H9 (cell line): ENCODE measurements at regions not wholly inside any gene's neighbourhood (a gene's known extent, or its start where the extent isn't known, plus 50 kb on each side); places are given as distances from the start of the nearest gene placed in this dataset.

ENCODE experiments used
- DNase-seq: peaks from one replicate; pipeline ENCODE4 v3.0.0-alpha.2; 2017
- H2AFZ ChIP-seq: one replicate; pipeline ENCODE4 v1.6.1; 2013; ENCODE audit warnings: mild to moderate bottlenecking, low read length, control low read depth, moderate library complexity
- H2AK5ac ChIP-seq: 2 replicates; pipeline ENCODE4 v1.6.1; 2013; ENCODE audit warnings: low read length, control low read depth, mixed read lengths; ENCODE audit not compliant: insufficient read length
- H2BK120ac ChIP-seq: one replicate; pipeline ENCODE4 v1.6.1; 2013; ENCODE audit warnings: low read depth, mild to moderate bottlenecking, low read length, control low read depth, inconsistent platforms; ENCODE audit not compliant: poor library complexity, severe bottlenecking
- H2BK12ac ChIP-seq: 2 replicates; pipeline ENCODE4 v1.6.1; 2013; ENCODE audit warnings: low read length, control low read depth, mixed read lengths, low read depth; ENCODE audit not compliant: insufficient read length
- H2BK15ac ChIP-seq: 2 replicates; pipeline ENCODE4 v1.6.1; 2013; ENCODE audit warnings: low read depth, low read length, control low read depth
- H2BK20ac ChIP-seq: one replicate; pipeline ENCODE4 v1.6.1; 2013; ENCODE audit warnings: low read depth, mild to moderate bottlenecking, low read length, control low read depth, inconsistent platforms; ENCODE audit not compliant: poor library complexity, severe bottlenecking
- H2BK5ac ChIP-seq: 2 replicates; pipeline ENCODE4 v1.6.1; 2013; ENCODE audit warnings: low read length, control low read depth, mixed read lengths; ENCODE audit not compliant: insufficient read length
- H3K14ac ChIP-seq: 2 replicates; pipeline ENCODE4 v1.6.1; 2013; ENCODE audit warnings: low read length, control low read depth; ENCODE audit not compliant: insufficient read depth
- H3K18ac ChIP-seq: 2 replicates; pipeline ENCODE4 v1.6.1; 2013; ENCODE audit warnings: low read depth, mild to moderate bottlenecking, mixed read lengths, low read length, control low read depth; ENCODE audit not compliant: insufficient read length
- H3K23ac ChIP-seq: 2 replicates; pipeline ENCODE4 v1.6.1; 2013; ENCODE audit warnings: low read length, control low read depth, mixed read lengths, low read depth; ENCODE audit not compliant: insufficient read length
- H3K23me2 ChIP-seq: 2 replicates; pipeline ENCODE4 v1.6.1; 2013; ENCODE audit warnings: low read depth, mild to moderate bottlenecking, mixed read lengths, low read length, control low read depth; ENCODE audit not compliant: insufficient read length, poor library complexity, severe bottlenecking
- H3K27ac ChIP-seq: 2 replicates; pipeline ENCODE4 v1.5.1; 2013; ENCODE audit warnings: low read length, control low read depth, mixed read lengths, low read depth; ENCODE audit not compliant: insufficient read length
- H3K27me3 ChIP-seq: 2 replicates; pipeline ENCODE4 v1.6.1; 2013; ENCODE audit warnings: low read length, control low read depth, inconsistent platforms; ENCODE audit not compliant: insufficient read depth
- H3K4ac ChIP-seq: 2 replicates; pipeline ENCODE4 v1.6.1; 2013; ENCODE audit warnings: low read depth, mild to moderate bottlenecking, control low read depth, inconsistent platforms, low read length, moderate library complexity
- H3K4me1 ChIP-seq: 2 replicates; pipeline ENCODE4 v1.6.1; 2013; ENCODE audit warnings: low read length, control low read depth, inconsistent platforms; ENCODE audit not compliant: insufficient read depth
- H3K4me2 ChIP-seq: 2 replicates; pipeline ENCODE4 v1.6.1; 2013; ENCODE audit warnings: low read length, control low read depth, mixed read lengths; ENCODE audit not compliant: insufficient read length, insufficient read depth
- H3K56ac ChIP-seq: 2 replicates; pipeline ENCODE4 v1.6.1; 2013; ENCODE audit warnings: low read depth, mild to moderate bottlenecking, mixed read lengths, low read length, control low read depth; ENCODE audit not compliant: insufficient read length
- H3K79me1 ChIP-seq: 2 replicates; pipeline ENCODE4 v1.6.1; 2013; ENCODE audit warnings: low read depth, mild to moderate bottlenecking, moderate library complexity, low read length, control low read depth, inconsistent platforms; ENCODE audit not compliant: insufficient read depth, poor library complexity, severe bottlenecking
- H3K79me2 ChIP-seq: 2 replicates; pipeline ENCODE4 v1.6.1; 2013; ENCODE audit warnings: low read length, control low read depth, inconsistent platforms; ENCODE audit not compliant: insufficient read depth
- H3K9ac ChIP-seq: 2 replicates; pipeline ENCODE4 v1.6.1; 2013; ENCODE audit warnings: low read length, control low read depth, mixed read lengths; ENCODE audit not compliant: insufficient read length; ENCODE audit errors: extremely low read depth
- H3K9me3 ChIP-seq: one replicate; pipeline ENCODE4 v1.6.1; 2013; ENCODE audit warnings: low read depth, low read length, inconsistent platforms; ENCODE audit not compliant: control insufficient read depth
- H3T11ph ChIP-seq: one replicate; pipeline ENCODE4 v1.6.1; 2013; ENCODE audit warnings: mild to moderate bottlenecking, low read length, control low read depth, inconsistent platforms
- H4K20me1 ChIP-seq: one replicate; pipeline ENCODE4 v1.6.1; 2013; ENCODE audit not compliant: control insufficient read depth, insufficient read length, insufficient read depth
- H4K5ac ChIP-seq: 2 replicates; pipeline ENCODE4 v1.6.1; 2013; ENCODE audit warnings: low read depth, mild to moderate bottlenecking, mixed read lengths, low read length, control low read depth; ENCODE audit not compliant: insufficient read length
- H4K8ac ChIP-seq: replicated peaks from 2 replicates; pipeline ENCODE4 v1.6.1; 2013; ENCODE audit warnings: low read length, control low read depth, mixed read lengths, low read depth; ENCODE audit not compliant: insufficient read length
- H4K91ac ChIP-seq: 2 replicates; pipeline ENCODE4 v1.6.1; 2013; ENCODE audit warnings: low read depth, mild to moderate bottlenecking, moderate library complexity, mixed read lengths, low read length, control low read depth; ENCODE audit not compliant: insufficient read length
- H3K27ac Mint-ChIP-seq, 3 experiments: 2 replicates in 2 of 3; 3 replicates in 1 of 3; pipeline ENCODE4 v1.8.0; 2020 to 2021; ENCODE audit warnings: mixed read lengths in 3 of 3, mild to moderate bottlenecking in 1 of 3, moderate library complexity in 1 of 3
- H3K27me3 Mint-ChIP-seq: 2 replicates; pipeline ENCODE4 v1.8.0; 2021; ENCODE audit warnings: low read depth, mild to moderate bottlenecking, moderate library complexity, mixed read lengths
- H3K36me3 Mint-ChIP-seq, 3 experiments: 2 replicates in 2 of 3; 3 replicates in 1 of 3; pipeline ENCODE4 v1.8.0; 2020 to 2021; ENCODE audit warnings: low read depth in 3 of 3, mixed read lengths in 3 of 3; ENCODE audit not compliant: insufficient read depth in 1 of 3
- H3K4me1 Mint-ChIP-seq, 2 experiments: 2 replicates each; pipeline ENCODE4 v1.8.0; 2020; ENCODE audit warnings: mixed read lengths in 2 of 2
- H3K4me3 Mint-ChIP-seq, 2 experiments: 2 replicates in 1 of 2; 3 replicates in 1 of 2; pipeline ENCODE4 v1.8.0; 2020 to 2021; ENCODE audit warnings: mild to moderate bottlenecking in 2 of 2, mixed read lengths in 2 of 2, moderate library complexity in 1 of 2
- H3K9me3 Mint-ChIP-seq, 2 experiments: 2 replicates in 1 of 2; 3 replicates in 1 of 2; pipeline ENCODE4 v1.8.0; 2020; ENCODE audit warnings: mild to moderate bottlenecking in 2 of 2, mixed read lengths in 2 of 2, moderate library complexity in 1 of 2
- WGBS: extraction: QIAGEN DNeasy Blood & Tissue Kit; methylation state at CpG from one replicate; pipeline ENCODE4 v1.1.7; 2013; ENCODE audit warnings: missing lambda C conversion rate, low lambda C conversion rate, mixed read lengths; ENCODE audit not compliant: insufficient read length; ENCODE audit errors: extremely low coverage; 5-methylcytosine and 5-hydroxymethylcytosine counted together
- TF ChIP-seq, protein P1 (sequence below): fragments of 200-600 bp; sonication (generic); conservative IDR thresholded peaks from 3 replicates; pipeline ENCODE4 v1.8.0; 2021; ENCODE audit warnings: antibody characterized with exemption, mild to moderate bottlenecking

DNA sequence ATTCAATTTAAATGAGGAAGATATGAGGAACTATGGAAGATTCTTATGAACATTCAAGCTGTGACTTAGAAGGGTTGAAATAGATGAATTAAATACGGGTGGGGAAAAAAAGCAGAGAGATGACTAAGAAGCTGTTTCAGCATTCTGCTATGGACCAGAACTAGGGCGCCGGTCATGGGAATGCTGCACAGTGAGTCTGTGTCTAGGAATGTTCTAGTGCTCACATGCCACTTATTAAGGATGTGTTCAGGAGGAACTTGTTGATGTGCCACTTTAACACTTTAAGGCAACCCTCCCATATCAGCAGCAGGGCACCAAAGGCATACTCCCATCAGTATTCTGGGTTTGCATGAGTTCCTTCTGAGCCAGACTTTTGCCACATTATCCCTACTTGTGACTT is 152.1 kb downstream of the POSTN start:
- Histone ChIP-seq H2BK5ac (no peak overlapping the region), H3K27me3 (no peaks in the 10 kb centered on the region), H4K20me1 (no peaks in the 10 kb centered on the region), H2AK5ac (no peak overlapping the region), H3K9ac (no peak overlapping the region), H3K14ac (no peak overlapping the region), H4K8ac (no peak overlapping the region), H2BK15ac (no peak overlapping the region), H2AFZ (no peak overlapping the region), H2BK120ac (no peak overlapping the region), H3K9me3 (no peaks in the 10 kb centered on the region), H3K23me2 (no peaks in the 10 kb centered on the region), H3K56ac (no peak overlapping the region), H3K4me2 (no peak overlapping the region), H3K79me1 (no peaks in the 10 kb centered on the region), H3T11ph (no peak overlapping the region), H3K4ac (no peak overlapping the region), H3K4me1 (no peaks in the 10 kb centered on the region), H3K18ac (no peak overlapping the region), H3K79me2 (no peaks in the 10 kb centered on the region), H2BK20ac (no peak overlapping the region), H2BK12ac (no peak overlapping the region), H3K23ac (no peak overlapping the region), H4K5ac (no peak overlapping the region), H3K27ac (no peak overlapping the region), H4K91ac (no peak overlapping the region)
- Mint-ChIP-seq H3K36me3 (no peaks in the 10 kb centered on the region; a peak in 1 of 7 replicates), H3K4me1 (no peaks in the 10 kb centered on the region), H3K9me3 (peaks cover 0 to 2% of the 10 kb centered on the region in 2 experiments; a peak in 1 of 5 replicates), H3K4me3 (no peak overlapping the region), H3K27me3 (no peaks in the 10 kb centered on the region), H3K27ac (no peak overlapping the region)
- TF ChIP-seq, protein P1, sequence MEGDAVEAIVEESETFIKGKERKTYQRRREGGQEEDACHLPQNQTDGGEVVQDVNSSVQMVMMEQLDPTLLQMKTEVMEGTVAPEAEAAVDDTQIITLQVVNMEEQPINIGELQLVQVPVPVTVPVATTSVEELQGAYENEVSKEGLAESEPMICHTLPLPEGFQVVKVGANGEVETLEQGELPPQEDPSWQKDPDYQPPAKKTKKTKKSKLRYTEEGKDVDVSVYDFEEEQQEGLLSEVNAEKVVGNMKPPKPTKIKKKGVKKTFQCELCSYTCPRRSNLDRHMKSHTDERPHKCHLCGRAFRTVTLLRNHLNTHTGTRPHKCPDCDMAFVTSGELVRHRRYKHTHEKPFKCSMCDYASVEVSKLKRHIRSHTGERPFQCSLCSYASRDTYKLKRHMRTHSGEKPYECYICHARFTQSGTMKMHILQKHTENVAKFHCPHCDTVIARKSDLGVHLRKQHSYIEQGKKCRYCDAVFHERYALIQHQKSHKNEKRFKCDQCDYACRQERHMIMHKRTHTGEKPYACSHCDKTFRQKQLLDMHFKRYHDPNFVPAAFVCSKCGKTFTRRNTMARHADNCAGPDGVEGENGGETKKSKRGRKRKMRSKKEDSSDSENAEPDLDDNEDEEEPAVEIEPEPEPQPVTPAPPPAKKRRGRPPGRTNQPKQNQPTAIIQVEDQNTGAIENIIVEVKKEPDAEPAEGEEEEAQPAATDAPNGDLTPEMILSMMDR: no peak
- no CpG with 5 or more reads among the region's 3 CpGs for WGBS
- no peak for DNase-seq
